Neural cell (in vitro differentiated cells): ENCODE measurements at regions not wholly inside any gene's neighbourhood (a gene's known extent, or its start where the extent isn't known, plus 50 kb on each side); places are given as distances from the start of the nearest gene placed in this dataset.
A peak's percentile ranks its signal among the peaks of the same experiment; 100 is the strongest.

Experiments used
- H2AFZ ChIP-seq: fragments of 200-600, 300-800 bp; sonication (generic), shearing (Covaris generic); 2 replicates; pipeline ENCODE4 v1.6.0; 2014; ENCODE audit warnings: low read depth, mild to moderate bottlenecking, antibody characterized with exemption, low read length, moderate library complexity
- H3F3A ChIP-seq: fragments of 200-600 bp; shearing (Covaris generic); 2 replicates; pipeline ENCODE4 v1.6.1; 2016; ENCODE audit warnings: mild to moderate bottlenecking, moderate library complexity, mixed read lengths, antibody characterized with exemption, low read length; ENCODE audit not compliant: insufficient read depth, poor library complexity, severe bottlenecking
- H3K27ac ChIP-seq: fragments of 200-600, 300-800 bp; sonication (generic), shearing (Covaris generic); 2 replicates; pipeline ENCODE4 v1.5.1; 2014; ENCODE audit warnings: mild to moderate bottlenecking, low read length, moderate library complexity
- H3K27me3 ChIP-seq: fragments of 300-800, 200-600 bp; sonication (generic), shearing (Covaris generic); 2 replicates; pipeline ENCODE4 v1.6.0; 2014; ENCODE audit warnings: mild to moderate bottlenecking, low read depth, low read length, moderate library complexity; ENCODE audit not compliant: insufficient read depth
- H3K36me3 ChIP-seq: fragments of 300-800, 200-600 bp; sonication (generic), shearing (Covaris generic); 2 replicates; pipeline ENCODE4 v1.5.1; 2014; ENCODE audit warnings: mild to moderate bottlenecking, antibody characterized with exemption, low read length, moderate library complexity; ENCODE audit not compliant: insufficient read depth
- H3K4me2 ChIP-seq: fragments of 300-800, 200-600 bp; sonication (generic), shearing (Covaris generic); 2 replicates; pipeline ENCODE4 v1.6.0; 2014; ENCODE audit warnings: mild to moderate bottlenecking, low read length
- H3K4me3 ChIP-seq: fragments of 300-800, 200-600 bp; sonication (generic), shearing (Covaris generic); 2 replicates; pipeline ENCODE4 v1.5.1; 2014; ENCODE audit warnings: mild to moderate bottlenecking, low read length, moderate library complexity
- H3K79me2 ChIP-seq: fragments of 200-600 bp; shearing (Covaris generic); replicated peaks from 2 replicates; pipeline ENCODE4 v1.6.0; 2014; ENCODE audit warnings: mild to moderate bottlenecking, low read length, moderate library complexity; ENCODE audit not compliant: insufficient read depth
- H3K9ac ChIP-seq: fragments of 300-800, 200-600 bp; sonication (generic), shearing (Covaris generic); 2 replicates; pipeline ENCODE4 v1.6.1; 2016; ENCODE audit warnings: mild to moderate bottlenecking, low read length, mixed read lengths
- H3K9me2 ChIP-seq: fragments of 200-600 bp; shearing (Covaris generic); 2 replicates; pipeline ENCODE4 v1.6.1; 2016; ENCODE audit warnings: mild to moderate bottlenecking, low read length, mixed read lengths; ENCODE audit not compliant: insufficient read depth
- H3K9me3 ChIP-seq: fragments of 200-600, 300-800 bp; sonication (generic), shearing (Covaris generic); 2 replicates; pipeline ENCODE4 v1.6.1; 2016; ENCODE audit warnings: mild to moderate bottlenecking, mixed run types, low read length, moderate library complexity, mixed read lengths
- H4K20me1 ChIP-seq: fragments of 200-600 bp; shearing (Covaris generic); 2 replicates; pipeline ENCODE4 v1.6.1; 2016; ENCODE audit warnings: mild to moderate bottlenecking, mixed run types; ENCODE audit not compliant: insufficient read depth
- EP300 ChIP-seq: fragments of 450-650 bp; conservative IDR thresholded peaks from 2 replicates; pipeline ENCODE4 v1.6.1; 2014; ENCODE audit warnings: antibody characterized with exemption, mild to moderate bottlenecking, moderate library complexity; ENCODE audit not compliant: poor library complexity, severe bottlenecking
- EZH2 ChIP-seq: fragments of 200-600, 300-800 bp; shearing (Covaris generic), sonication (generic); IDR thresholded peaks from 2 replicates; pipeline ENCODE4 v1.6.1; 2014; ENCODE audit warnings: antibody characterized with exemption, low read length, borderline replicate concordance, mild to moderate bottlenecking; ENCODE audit not compliant: insufficient read depth, poor library complexity, severe bottlenecking
- MXI1 ChIP-seq: fragments of 450-650 bp; conservative IDR thresholded peaks from 2 replicates; pipeline ENCODE4 v1.6.1; 2014; ENCODE audit warnings: antibody characterized with exemption, mild to moderate bottlenecking; ENCODE audit not compliant: poor library complexity, severe bottlenecking
- POLR2AphosphoS5 ChIP-seq: IDR thresholded peaks from 2 replicates; pipeline ENCODE4 v1.6.1; 2012
- RAD21 ChIP-seq: fragments of 450-650 bp; conservative IDR thresholded peaks from 2 replicates; pipeline ENCODE4 v1.6.1; 2014; ENCODE audit warnings: antibody characterized with exemption, mild to moderate bottlenecking, moderate library complexity
- SMC3 ChIP-seq: fragments of 450-650 bp; conservative IDR thresholded peaks from 2 replicates; pipeline ENCODE4 v1.6.1; 2014; ENCODE audit warnings: antibody characterized with exemption, mild to moderate bottlenecking, moderate library complexity; ENCODE audit not compliant: poor library complexity
- TAF1 ChIP-seq: IDR thresholded peaks from 2 replicates; pipeline ENCODE4 v1.6.1; 2012; ENCODE audit warnings: low read depth
- TF ChIP-seq, protein P1 (sequence below): IDR thresholded peaks from 2 replicates; pipeline ENCODE4 v1.6.1; 2012; ENCODE audit warnings: borderline replicate concordance
- TF ChIP-seq, protein P2 (sequence below): fragments of 450-650 bp; IDR thresholded peaks from 2 replicates; pipeline ENCODE4 v1.5.1; 2014; ENCODE audit warnings: antibody characterized with exemption, mild to moderate bottlenecking, moderate library complexity; ENCODE audit not compliant: poor library complexity, severe bottlenecking

DNA sequence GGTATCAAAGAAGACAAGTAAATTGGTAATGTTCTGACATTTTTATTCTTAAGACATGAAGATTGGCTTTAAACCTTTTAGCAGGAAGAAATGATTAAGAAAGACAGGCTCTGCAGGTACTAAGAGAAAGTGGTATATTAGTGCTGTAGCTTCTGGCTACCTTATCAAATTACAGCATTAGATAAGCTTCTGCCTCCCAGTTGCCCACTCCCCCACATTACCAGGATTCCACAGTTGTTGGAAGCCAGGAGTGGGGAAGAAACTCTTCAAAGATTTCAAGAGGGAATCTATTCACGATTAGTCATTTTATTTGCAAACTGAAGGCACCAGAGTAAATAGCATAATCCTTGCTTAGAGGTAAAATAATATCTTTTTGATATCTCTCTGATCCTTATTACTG, 274.9 kb downstream of the LMO4 start:
- Histone ChIP-seq H3K79me2 (no peaks in the 10 kb centered on the region), H3K27ac (peak overlapping the region; percentile 29), H3K9me2 (no peaks in the 10 kb centered on the region), H3K9me3 (no peaks in the 10 kb centered on the region), H3K9ac (no peak overlapping the region), H3K4me2 (peak overlapping the region; percentile 24), H3K36me3 (no peaks in the 10 kb centered on the region), H3K4me3 (no peak overlapping the region), H3F3A (peaks cover 15% of the 10 kb centered on the region), H3K27me3 (no peaks in the 10 kb centered on the region), H4K20me1 (no peaks in the 10 kb centered on the region), H2AFZ (no peak overlapping the region)
- no peak for TF ChIP-seq MXI1
- no peak for TF ChIP-seq EZH2
- TF ChIP-seq RAD21: no peak
- no peak for TF ChIP-seq TAF1
- TF ChIP-seq POLR2AphosphoS5: peak; percentile 45
- TF ChIP-seq EP300: peak; percentile 88

DNA sequence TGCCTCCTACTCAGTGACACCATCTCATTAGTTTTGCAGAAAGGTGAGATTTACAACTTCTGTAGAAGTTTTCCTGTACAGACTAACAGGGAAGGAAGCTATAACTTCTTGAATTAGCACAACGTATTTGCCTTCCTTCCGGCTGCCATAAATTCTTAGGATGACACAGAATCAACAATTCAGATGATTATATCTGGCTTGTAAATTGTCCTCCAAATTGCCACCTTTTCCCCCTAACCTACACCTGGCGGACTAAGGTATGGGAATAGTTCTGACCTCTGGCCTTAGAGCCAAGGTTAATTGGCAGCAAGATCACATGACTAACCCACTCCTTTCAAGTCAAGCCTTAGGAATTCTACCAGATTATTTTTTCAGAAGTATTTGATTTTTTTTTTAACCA, 284.3 kb downstream of the LMO4 start:
- TF ChIP-seq SMC3 (no peak), EZH2 (no peak), TAF1 (no peak), EP300 (no peak), MXI1 (no peak)
- TF ChIP-seq, protein P1, sequence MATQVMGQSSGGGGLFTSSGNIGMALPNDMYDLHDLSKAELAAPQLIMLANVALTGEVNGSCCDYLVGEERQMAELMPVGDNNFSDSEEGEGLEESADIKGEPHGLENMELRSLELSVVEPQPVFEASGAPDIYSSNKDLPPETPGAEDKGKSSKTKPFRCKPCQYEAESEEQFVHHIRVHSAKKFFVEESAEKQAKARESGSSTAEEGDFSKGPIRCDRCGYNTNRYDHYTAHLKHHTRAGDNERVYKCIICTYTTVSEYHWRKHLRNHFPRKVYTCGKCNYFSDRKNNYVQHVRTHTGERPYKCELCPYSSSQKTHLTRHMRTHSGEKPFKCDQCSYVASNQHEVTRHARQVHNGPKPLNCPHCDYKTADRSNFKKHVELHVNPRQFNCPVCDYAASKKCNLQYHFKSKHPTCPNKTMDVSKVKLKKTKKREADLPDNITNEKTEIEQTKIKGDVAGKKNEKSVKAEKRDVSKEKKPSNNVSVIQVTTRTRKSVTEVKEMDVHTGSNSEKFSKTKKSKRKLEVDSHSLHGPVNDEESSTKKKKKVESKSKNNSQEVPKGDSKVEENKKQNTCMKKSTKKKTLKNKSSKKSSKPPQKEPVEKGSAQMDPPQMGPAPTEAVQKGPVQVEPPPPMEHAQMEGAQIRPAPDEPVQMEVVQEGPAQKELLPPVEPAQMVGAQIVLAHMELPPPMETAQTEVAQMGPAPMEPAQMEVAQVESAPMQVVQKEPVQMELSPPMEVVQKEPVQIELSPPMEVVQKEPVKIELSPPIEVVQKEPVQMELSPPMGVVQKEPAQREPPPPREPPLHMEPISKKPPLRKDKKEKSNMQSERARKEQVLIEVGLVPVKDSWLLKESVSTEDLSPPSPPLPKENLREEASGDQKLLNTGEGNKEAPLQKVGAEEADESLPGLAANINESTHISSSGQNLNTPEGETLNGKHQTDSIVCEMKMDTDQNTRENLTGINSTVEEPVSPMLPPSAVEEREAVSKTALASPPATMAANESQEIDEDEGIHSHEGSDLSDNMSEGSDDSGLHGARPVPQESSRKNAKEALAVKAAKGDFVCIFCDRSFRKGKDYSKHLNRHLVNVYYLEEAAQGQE: no peak
- TF ChIP-seq, protein P2, sequence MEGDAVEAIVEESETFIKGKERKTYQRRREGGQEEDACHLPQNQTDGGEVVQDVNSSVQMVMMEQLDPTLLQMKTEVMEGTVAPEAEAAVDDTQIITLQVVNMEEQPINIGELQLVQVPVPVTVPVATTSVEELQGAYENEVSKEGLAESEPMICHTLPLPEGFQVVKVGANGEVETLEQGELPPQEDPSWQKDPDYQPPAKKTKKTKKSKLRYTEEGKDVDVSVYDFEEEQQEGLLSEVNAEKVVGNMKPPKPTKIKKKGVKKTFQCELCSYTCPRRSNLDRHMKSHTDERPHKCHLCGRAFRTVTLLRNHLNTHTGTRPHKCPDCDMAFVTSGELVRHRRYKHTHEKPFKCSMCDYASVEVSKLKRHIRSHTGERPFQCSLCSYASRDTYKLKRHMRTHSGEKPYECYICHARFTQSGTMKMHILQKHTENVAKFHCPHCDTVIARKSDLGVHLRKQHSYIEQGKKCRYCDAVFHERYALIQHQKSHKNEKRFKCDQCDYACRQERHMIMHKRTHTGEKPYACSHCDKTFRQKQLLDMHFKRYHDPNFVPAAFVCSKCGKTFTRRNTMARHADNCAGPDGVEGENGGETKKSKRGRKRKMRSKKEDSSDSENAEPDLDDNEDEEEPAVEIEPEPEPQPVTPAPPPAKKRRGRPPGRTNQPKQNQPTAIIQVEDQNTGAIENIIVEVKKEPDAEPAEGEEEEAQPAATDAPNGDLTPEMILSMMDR: no peak
- Histone ChIP-seq H3K9ac (no peak overlapping the region), H3K79me2 (no peaks in the 10 kb centered on the region), H3K4me3 (no peak overlapping the region), H3K9me3 (no peaks in the 10 kb centered on the region), H3K9me2 (no peaks in the 10 kb centered on the region), H3K27me3 (no peaks in the 10 kb centered on the region), H2AFZ (no peak overlapping the region), H3K4me2 (no peak overlapping the region), H3K27ac (no peak overlapping the region), H4K20me1 (no peaks in the 10 kb centered on the region), H3K36me3 (no peaks in the 10 kb centered on the region), H3F3A (no peaks in the 10 kb centered on the region)
